ENCODE measurements at regions not wholly inside any gene's neighbourhood (a gene's known extent, or its start where the extent isn't known, plus 50 kb on each side); places are given as distances from the start of the nearest gene placed in this dataset.

DNA sequence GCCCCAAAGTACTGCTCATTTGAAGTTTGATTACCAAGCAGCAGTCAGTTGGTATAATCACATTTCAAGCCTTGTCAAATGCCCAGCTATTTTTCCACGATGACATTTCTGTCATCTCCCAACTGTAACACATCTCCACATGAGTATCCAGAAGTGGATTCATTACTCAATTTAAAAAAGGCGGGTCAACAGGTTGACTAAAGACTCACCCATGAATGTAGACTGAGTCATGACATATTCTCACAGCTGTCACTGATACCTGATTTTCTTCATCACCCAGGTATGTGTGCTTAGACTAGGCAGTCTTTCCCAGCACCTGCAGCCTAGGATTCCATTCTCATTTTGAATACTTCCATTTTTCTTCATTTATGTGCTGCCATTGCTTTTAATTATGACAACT is 75.1 kb upstream of the DBX2 start:
- TF ChIP-seq CTCF (IDR thresholded peaks at IDR 0.05; ENCODE audit: insufficient read depth, low read depth, low read length, missing control alignments), result no peak
- DNase-seq (ENCODE audit: low read depth), result no peak
- H3K4me3 ChIP-seq (ENCODE audit: low read depth, low read length), result no peak overlapping the region

- TF ChIP-seq CTCF (IDR thresholded peaks at IDR 0.05; ENCODE audit: insufficient read depth, low read depth, low read length, missing control alignments), result no peak
- no peak for DNase-seq (ENCODE audit: low read depth)
- H3K4me3 ChIP-seq (ENCODE audit: low read depth, low read length), result no peak overlapping the region
Measured at GRCh38 chr12:45128637-45129036, 77.7 kb upstream of the DBX2 start.

DNA sequence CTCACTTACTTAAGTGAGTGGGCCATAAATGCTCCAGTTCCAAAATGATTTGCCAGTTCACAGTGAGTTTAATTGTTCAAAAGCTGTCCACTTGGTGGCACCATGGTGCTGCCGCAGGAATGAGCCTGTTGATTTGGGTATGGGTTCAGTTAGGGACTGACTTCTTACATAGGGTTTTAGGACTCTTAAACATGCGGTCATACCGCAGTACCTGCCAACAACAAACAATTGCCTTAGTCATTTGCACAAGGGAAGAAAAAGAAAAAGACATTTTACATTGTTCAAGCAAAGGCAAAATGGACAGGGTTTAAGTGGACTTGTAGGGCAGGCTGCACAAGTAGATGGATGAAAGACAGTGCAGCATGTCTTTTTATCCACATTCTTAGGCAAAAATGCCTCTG is 80.0 kb upstream of the DBX2 start:
- H3K4me3 ChIP-seq (ENCODE audit: low read depth, low read length), result no peak overlapping the region
- peak; percentile 68 for TF ChIP-seq CTCF (IDR thresholded peaks at IDR 0.05; ENCODE audit: insufficient read depth, low read depth, low read length, missing control alignments)
- peak; percentile 67 for DNase-seq (ENCODE audit: low read depth)

DNA sequence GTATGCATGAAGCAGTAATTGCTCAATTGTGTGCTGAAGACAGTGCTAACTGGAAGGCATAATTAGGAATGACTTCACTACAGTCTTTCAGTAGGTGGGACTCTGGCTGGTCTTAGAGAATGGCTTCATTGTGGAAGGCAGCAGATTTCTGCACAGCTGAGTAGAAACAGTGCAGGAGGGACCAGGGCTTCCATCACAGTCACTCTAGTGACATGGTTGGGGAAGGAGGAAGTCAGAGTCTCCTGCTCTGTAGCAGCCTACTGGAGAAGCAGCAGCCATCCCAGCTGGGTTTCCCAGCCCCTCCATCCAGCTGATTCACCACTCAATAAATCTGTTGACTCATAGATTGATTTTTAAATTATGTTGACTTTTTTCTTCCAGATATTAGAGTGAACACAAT is 80.6 kb upstream of the DBX2 start:
- TF ChIP-seq CTCF (IDR thresholded peaks at IDR 0.05; ENCODE audit: insufficient read depth, low read depth, low read length, missing control alignments), result no peak
- H3K4me3 ChIP-seq (ENCODE audit: low read depth, low read length), result no peak overlapping the region
- DNase-seq (ENCODE audit: low read depth), result no peak

GRCh38 chr12:45138609-45139008 is 77.3 kb upstream of the ANO6 start:
- H3K4me3 ChIP-seq (ENCODE audit: low read depth, low read length), result no peak overlapping the region
- TF ChIP-seq CTCF (IDR thresholded peaks at IDR 0.05; ENCODE audit: insufficient read depth, low read depth, low read length, missing control alignments), result no peak
- no peak for DNase-seq (ENCODE audit: low read depth)

GRCh38 chr12:45148006-45148405 is 67.9 kb upstream of the ANO6 start:
- no peak for TF ChIP-seq CTCF (IDR thresholded peaks at IDR 0.05; ENCODE audit: insufficient read depth, low read depth, low read length, missing control alignments)
- DNase-seq (ENCODE audit: low read depth), result no peak
- no peak overlapping the region for H3K4me3 ChIP-seq (ENCODE audit: low read depth, low read length)

DNA sequence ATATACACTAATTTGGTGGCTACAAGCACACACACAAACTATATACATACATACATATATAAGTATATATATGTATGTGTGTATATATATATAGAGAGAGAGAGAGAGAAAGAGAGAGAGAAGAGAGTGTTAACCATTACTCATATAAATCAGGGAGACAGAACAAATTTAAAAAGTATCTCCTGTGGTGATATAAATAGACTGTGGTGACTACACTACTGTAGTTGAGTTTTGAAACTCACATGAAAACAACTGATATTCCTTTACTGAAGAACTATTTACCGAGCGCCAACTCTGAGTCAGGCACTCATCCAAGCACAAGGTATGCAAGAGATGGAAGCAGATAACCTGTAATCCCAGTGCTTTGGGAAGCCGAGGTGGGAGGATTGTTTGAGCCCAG is 67.3 kb upstream of the ANO6 start:
- no peak for TF ChIP-seq CTCF (IDR thresholded peaks at IDR 0.05; ENCODE audit: insufficient read depth, low read depth, low read length, missing control alignments)
- DNase-seq (ENCODE audit: low read depth), result no peak
- H3K4me3 ChIP-seq (ENCODE audit: low read depth, low read length), result no peak overlapping the region
